Suppressor macrophage treated with lipopolysaccharide for 1 hour (primary cell): ENCODE measurements at regions not wholly inside any gene's neighbourhood (a gene's known extent, or its start where the extent isn't known, plus 50 kb on each side); places are given as distances from the start of the nearest gene placed in this dataset.
"Not testable (repeated sequence)": the region's sequence is repeated elsewhere in the genome, so short reads cannot be mapped to it uniquely, and the experiment has no call there.

Source experiments
- DNase-seq, 3 donors: peaks; one replicate each; pipeline ENCODE4 v3.0.0-alpha.2; 2020 to 2022

- DNase-seq, result not testable (repeated sequence)
Observed at GRCh38 chr1:8227674-8228073, 90.2 kb upstream of the SLC45A1 start.

DNA sequence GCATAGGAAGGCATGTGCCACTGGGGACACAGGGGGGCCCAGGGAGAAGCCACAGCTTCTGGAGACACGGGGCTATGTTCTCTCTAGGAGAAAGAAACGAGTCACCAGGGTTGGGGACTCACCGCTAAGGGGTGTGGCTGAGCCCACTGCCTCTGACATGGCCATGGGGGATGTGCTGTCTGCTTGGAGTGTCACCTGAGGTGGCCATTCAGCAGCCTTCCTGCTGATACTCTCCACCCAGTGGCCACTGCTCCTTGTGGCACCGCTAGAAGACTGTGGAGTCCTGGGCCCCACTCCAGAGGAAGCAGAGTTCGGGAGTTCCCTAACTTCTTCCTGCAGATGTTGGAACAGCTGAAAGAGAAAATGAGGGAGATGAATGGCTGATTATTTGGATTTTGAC is 91.2 kb upstream of the SLC45A1 start:
- DNase-seq, result peak in 2 of 3 donors; percentile 33 to 39

- DNase-seq, result not testable (repeated sequence)
Observed at GRCh38 chr1:8226024-8226423, 91.9 kb upstream of the SLC45A1 start.

- no peak for DNase-seq
Observed at GRCh38 chr1:8223526-8223925, 94.4 kb upstream of the SLC45A1 start.

DNA sequence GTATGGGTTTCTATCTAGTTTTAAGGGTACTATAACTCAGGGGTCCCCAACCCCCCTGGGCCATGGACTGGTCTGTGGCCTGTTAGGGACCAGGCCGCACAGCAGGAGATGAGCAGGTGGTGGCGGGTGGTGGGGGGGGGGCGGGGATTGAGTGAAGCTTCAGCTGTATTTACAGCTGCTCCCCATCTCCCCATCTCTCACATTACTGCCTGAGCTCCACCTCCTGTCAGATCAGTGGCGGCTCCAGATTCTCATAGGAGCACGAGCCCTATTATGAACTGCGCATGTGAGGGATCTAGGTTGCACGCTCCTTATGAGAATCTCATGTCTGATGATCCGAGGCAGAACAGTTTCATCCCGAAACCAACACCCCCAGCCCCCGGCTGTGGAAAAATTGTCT is 95.1 kb upstream of the SLC45A1 start:
- no peak for DNase-seq

GRCh38 chr1:8219530-8219929 is 98.4 kb upstream of the SLC45A1 start:
- peak in 2 of 3 donors; percentile 13 to 44 for DNase-seq

DNA sequence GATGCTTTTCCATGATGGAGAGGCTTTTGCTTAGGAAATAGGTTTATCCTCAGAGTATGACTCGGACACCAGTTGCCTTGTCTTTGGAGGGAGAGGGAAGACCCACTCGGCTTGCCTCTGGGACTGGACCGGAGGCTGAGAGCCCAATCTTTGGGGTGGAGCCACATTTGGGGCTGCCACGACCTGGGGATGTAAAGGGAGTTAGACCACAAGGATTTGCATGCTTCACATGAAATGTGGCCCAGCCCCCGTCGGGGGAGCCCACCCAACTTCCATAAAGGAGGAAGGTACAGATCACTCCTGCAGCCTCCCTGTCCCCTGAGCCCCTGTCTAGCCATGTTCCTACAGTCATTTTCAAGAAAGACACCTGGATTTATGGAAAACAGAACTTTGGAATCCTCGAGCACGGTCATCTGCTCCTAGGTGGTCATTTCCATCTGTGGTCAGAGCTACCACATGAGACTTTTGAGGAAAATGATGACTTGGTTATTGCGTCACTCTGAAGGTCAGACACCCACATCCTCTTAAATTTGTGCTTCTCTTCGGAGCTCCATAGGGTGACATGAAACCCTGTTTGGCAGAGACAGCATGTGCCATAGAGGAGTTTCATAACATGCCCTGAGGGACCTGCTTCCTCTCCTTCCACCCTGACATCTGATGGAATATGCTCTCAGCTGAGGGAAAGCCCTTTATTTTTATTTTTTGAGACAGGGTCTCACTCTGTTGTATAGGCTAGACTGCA is 99.4 kb upstream of the SLC45A1 start:
- peak; percentile 76 to 92 (median 89) for DNase-seq

DNA sequence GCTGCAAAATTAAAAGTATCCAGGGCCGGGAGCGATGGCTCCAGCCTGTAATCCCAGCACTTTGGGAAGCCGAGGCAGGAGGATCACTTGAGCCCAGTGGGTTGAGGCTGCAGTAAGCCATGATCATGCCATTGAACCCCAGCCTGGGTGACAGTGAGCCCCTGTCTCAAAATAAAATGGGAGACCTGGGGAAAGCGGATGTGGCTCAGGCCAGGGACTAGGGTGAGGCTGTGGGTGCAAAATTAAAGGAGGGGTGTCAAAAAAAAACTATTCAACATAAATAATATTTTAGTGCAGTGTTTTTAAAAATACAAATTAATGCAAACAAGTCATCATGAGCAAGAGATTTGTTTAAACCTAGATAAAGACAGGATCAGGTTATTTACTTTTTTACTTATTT is 100.1 kb upstream of the SLC45A1 start:
- DNase-seq, result no peak

DNA sequence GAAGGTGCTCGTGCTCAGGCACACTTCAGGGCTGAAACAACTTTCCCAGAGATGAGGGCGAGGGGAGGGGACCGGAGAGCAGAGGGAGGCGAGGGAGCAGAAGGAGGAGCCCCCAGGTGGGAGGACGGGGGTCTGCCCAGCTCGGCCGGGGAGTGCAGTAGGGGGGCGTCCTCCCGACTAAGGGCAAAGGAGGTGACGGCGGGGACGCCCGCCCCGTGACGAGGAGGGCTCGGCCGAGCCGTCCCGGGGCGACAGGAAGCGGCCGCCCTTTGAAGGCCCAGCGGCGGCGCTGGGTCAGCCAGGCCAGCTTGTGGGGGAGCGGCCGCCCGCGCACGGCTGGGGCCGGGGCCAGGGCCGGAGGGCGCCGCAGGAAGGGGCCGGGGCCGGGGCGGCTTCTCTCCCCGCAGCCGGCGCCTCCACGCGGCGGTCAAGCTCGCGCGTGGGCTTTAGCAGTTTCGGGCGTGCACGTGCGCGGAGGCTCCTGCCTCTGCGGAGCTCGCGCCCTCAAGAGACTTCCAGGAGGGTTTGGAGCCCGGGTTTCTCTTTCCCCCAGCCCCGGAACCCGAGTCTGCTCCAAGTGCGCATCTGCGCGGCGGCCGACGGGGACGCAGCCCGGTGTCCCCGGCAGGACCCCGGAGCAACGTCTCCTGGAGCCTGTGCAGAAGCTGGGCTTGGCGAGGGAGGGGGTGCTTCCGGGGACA is 100.8 kb upstream of the SLC45A1 start:
- DNase-seq, result peak in 2 of 3 donors; percentile 47 to 62

GRCh38 chr1:8216005-8216404 is 101.9 kb upstream of the SLC45A1 start:
- no peak for DNase-seq

GRCh38 chr1:8214501-8215173 is 103.3 kb upstream of the SLC45A1 start:
- peak; percentile 36 to 40 (median 38) for DNase-seq

DNA sequence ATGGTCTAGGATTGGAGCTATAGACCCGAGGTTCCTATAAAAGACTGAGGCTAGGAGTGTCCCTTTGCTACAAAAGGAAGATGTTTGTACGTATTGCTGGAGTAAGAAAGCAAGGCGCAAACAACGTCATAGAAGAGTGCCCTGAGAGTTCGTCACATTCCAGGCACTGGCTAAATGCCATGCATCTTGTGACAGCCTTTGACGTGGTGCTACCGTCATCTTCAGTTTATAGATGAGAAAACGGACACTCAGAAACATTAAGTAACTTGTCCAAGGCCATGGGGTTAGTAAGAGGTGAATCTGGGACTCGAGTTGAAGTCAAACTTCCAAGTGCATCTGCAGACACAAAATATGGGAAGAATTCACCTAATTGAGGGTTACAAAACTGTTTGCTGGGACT is 104.2 kb upstream of the SLC45A1 start:
- DNase-seq, result peak in 1 of 3 donors; percentile 34

- DNase-seq, result no peak
Observed at GRCh38 chr1:8213136-8213535, 104.8 kb upstream of the SLC45A1 start.

DNA sequence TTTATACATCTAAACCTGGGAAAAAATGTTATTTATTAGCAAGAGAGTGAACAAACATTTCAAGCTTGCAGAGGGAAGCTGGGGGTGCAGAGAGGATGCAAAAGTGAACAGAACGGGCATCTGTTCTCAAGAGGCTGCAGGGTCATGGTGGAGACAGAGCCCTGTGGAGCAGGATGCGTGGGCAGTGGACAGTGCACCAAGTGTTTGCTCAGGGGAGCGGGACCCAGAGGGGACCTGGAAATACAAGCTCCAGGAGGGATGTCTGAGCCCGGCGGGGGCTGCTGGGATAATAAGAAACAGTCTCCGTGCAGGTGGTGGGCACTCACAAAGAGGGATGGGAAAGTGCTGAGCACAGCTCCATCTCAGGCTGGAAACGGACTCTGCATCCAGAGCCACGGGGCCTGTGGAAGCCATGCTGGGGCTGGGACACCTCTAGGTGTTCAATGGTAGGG is 105.3 kb upstream of the SLC45A1 start:
- DNase-seq, result no peak

GRCh38 chr1:8211883-8212579 is 105.9 kb upstream of the SLC45A1 start:
- peak; percentile 80 to 90 (median 83) for DNase-seq

DNA sequence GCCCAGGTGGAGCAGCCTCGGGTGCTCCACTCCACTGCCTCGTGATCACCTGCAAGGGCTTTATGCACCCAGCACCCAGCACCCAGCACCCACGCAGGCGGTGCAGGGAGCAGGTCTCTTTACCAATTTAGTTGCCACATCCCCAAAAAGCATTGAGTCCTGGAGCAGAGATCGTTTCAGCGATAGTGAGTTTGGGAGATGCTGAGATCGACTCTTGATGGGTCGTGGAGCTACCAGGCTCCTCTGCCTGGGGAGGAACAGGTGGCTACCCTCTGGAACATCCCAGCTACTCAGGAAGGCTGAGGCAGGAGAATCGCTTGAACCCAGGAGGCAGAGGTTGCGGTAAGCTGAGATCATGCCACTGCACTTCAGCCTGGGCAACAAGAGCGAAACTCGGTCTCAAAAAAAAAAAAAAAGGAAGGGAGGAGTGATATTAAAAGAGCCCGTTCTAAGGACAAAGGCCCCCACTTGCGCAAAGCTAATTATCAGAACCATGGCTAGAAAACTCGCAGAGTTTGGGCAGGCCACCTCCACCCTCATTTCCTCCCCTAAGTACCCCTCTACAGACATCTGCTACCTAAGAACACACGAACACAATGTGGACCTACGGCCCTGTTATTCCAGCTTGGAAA is 106.5 kb upstream of the SLC45A1 start:
- peak; percentile 22 to 44 (median 34) for DNase-seq

GRCh38 chr1:8207202-8207601 is 110.7 kb upstream of the SLC45A1 start:
- DNase-seq, result no peak

DNA sequence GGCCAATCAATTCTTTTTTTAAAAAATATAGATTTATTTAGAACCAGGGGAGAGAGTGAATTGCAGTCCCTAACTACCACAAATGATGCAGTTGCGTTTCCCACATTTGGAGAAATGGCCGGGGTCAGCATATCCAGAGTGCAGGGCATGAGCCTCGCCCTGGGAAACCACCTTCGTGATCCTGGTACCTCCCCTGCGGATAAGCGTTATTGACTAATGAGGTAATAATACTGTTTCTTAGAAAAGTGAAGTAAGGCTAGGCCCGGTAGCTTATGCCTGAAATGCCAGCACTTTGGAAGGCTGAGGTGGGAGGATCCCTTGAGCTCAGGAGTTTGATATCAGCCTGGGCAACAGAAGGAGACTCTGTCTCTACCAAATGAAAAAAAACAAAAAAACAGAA is 111.5 kb upstream of the SLC45A1 start:
- no peak for DNase-seq

DNA sequence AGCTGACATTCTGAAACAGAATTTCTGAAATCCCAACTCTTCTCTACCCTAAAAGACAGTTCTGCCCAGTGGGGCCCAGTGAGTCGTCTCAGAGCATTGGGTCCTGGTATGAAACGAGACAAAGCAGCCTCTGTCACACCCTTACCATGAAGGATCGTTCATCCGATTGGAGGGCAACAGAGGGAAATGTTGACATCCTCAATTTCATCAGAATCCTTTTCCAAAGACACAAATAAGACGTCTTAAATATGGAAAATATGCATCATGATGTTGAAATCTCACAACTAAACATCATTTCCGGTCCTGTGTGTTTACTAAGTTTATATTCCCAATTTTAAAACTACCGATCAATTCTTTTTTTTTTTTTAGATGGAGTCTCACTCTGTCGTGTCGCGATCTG is 112.1 kb upstream of the SLC45A1 start:
- no peak for DNase-seq

DNA sequence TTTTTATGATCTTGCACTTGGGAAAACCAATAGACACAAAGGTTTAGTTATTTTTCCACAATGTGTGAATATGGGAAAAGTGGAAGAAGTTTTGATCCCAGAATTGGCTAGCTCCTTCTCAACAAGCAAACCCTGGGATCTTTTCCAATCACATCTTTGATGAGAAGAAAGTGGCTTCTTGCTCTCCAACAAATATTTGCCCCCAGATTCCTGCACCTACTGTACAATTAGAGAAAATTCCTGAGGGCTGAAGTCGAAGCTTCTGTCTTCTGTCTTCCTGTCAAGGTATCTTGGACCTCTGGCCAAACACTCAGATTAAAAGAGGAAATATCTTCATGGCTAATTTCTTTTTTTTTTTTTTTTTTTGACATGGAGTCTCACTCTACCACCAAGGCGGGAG is 113.1 kb upstream of the SLC45A1 start:
- DNase-seq, result no peak

- no peak for DNase-seq
Observed at GRCh38 chr1:8203551-8203950, 114.4 kb upstream of the SLC45A1 start.

DNA sequence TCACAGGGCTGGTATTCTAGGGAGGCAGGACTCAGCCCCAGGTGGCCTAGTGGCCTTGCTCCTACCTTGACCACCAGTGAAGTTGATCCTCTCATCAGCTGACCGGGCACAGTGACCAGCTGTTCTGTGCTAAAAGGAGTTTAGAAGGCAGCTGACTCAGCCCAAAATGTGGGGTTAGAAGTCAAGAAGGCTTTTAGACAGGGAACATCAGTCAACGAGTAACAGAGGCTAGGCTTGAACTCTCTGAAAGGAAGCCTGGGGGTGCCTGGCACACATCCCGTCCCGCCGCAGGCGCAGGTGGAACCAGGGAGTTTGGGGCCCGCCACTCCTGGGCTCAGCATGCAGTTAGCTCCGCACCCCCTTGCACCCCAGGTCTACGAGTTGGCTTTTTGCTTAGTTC is 114.9 kb upstream of the SLC45A1 start:
- no peak for DNase-seq
